Activated CD4-positive, alpha-beta memory T cell treated with anti-CD3 and anti-CD28 coated beads, Interleukin-2, amount 10 ng/mL, durations not matched to agents 7 days and 5 days (primary cell): ENCODE measurements at regions not wholly inside any gene's neighbourhood (a gene's known extent, or its start where the extent isn't known, plus 50 kb on each side); places are given as distances from the start of the nearest gene placed in this dataset.

Experiments
- CTCF ChIA-PET: fragments of 350-600 bp; sonication (Branson Sonifier 250); formaldehyde crosslinking; loops from one replicate; lab custom pipeline; 2021; ENCODE audit warnings: antibody characterized with exemption, inconsistent platforms; lab: Charles Lee
- POLR2A ChIA-PET: fragments of 350-600 bp; sonication (Branson Sonifier 250); formaldehyde crosslinking; loops from one replicate; lab custom pipeline; 2021; ENCODE audit warnings: antibody characterized with exemption; lab: Charles Lee
- DNase-seq: peaks from one replicate; pipeline ENCODE4 v3.0.0-alpha.2; 2020
- H3K27ac Mint-ChIP-seq: one replicate; pipeline ENCODE4 v1.8.0; 2021; ENCODE audit warnings: mild to moderate bottlenecking, mixed read lengths
- H3K27me3 Mint-ChIP-seq: one replicate; pipeline ENCODE4 v1.8.0; 2021; ENCODE audit warnings: mixed read lengths
- H3K36me3 Mint-ChIP-seq: one replicate; pipeline ENCODE4 v1.8.0; 2021; ENCODE audit warnings: low read depth, mixed read lengths
- H3K4me1 Mint-ChIP-seq: one replicate; pipeline ENCODE4 v1.8.0; 2021; ENCODE audit warnings: mixed read lengths
- H3K4me3 Mint-ChIP-seq: one replicate; pipeline ENCODE4 v1.8.0; 2021; ENCODE audit warnings: mild to moderate bottlenecking, mixed read lengths
- H3K9me3 Mint-ChIP-seq: one replicate; pipeline ENCODE4 v1.8.0; 2021; ENCODE audit warnings: mixed read lengths

- H3K4me1 Mint-ChIP-seq: no peaks in the 10 kb centered on the region
- no peak overlapping the region for H3K4me3 Mint-ChIP-seq
- no peak for DNase-seq
- POLR2A ChIA-PET: no interaction called here
- H3K27me3 Mint-ChIP-seq: no peaks in the 10 kb centered on the region
- CTCF ChIA-PET: no interaction called here
- H3K27ac Mint-ChIP-seq: no peak overlapping the region
- peaks cover 3% of the 10 kb centered on the region for H3K9me3 Mint-ChIP-seq
- no peaks in the 10 kb centered on the region for H3K36me3 Mint-ChIP-seq
Observed at GRCh38 chr5:124349931-124350330, 396.5 kb downstream of the ZNF608 start.

DNA sequence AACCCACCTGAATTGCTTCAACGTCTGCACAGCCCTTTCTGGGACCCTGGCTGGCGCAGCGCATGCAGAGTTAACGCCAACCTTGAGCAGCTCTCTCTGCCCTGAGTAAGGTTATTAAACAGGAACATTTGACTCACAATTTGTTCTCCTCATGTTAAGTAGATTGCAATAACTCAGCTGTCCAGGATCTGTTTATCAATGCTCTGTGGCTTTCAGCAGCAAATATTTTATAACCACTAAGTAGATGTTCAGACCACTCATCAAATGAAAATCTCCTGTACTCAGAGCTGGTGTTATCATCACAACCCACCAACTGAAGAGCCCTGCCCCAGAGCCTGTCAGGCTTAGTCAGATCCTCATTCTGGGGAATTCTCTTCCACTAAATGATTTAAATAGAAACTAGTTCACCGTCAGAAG is 403.0 kb downstream of the ZNF608 start:
- Mint-ChIP-seq H3K36me3 (no peaks in the 10 kb centered on the region), H3K4me3 (no peak overlapping the region), H3K4me1 (no peaks in the 10 kb centered on the region), H3K27ac (no peak overlapping the region), H3K27me3 (no peaks in the 10 kb centered on the region), H3K9me3 (no peaks in the 10 kb centered on the region)
- POLR2A ChIA-PET: no interaction called here
- DNase-seq: no peak
- CTCF ChIA-PET: no interaction called here

DNA sequence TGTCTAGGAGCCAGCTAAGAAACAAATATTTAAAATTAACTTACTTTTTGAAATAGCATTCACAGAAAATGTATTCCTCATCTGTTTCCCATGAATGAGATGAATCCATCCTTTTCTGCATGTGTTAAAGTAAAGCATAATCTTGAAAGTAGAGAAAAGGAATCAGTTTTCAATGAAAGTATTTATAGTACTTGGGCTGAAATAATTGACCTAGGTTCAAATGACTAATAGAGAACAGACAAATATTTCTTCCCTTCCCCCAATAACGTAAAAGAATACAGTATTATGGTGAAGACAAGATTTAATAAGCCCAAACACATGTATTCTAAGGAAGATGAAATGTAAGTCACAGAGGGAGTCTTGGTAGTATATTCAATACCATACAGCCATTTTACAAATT is 403.5 kb downstream of the ZNF608 start:
- H3K4me3 Mint-ChIP-seq: no peak overlapping the region
- no peaks in the 10 kb centered on the region for H3K4me1 Mint-ChIP-seq
- H3K27ac Mint-ChIP-seq: no peak overlapping the region
- no peaks in the 10 kb centered on the region for H3K9me3 Mint-ChIP-seq
- H3K27me3 Mint-ChIP-seq: no peaks in the 10 kb centered on the region
- DNase-seq: no peak
- ChIA-PET POLR2A (no interaction called here), CTCF (no interaction called here)
- H3K36me3 Mint-ChIP-seq: no peaks in the 10 kb centered on the region

- Mint-ChIP-seq H3K4me1 (no peaks in the 10 kb centered on the region), H3K27me3 (no peaks in the 10 kb centered on the region), H3K36me3 (no peaks in the 10 kb centered on the region), H3K4me3 (no peak overlapping the region), H3K27ac (no peak overlapping the region), H3K9me3 (no peaks in the 10 kb centered on the region)
- ChIA-PET POLR2A (no interaction called here), CTCF (no interaction called here)
- DNase-seq: no peak
Observed at GRCh38 chr5:124342584-124342983, 403.9 kb downstream of the ZNF608 start.

GRCh38 chr5:124342027-124342471 is 404.4 kb downstream of the ZNF608 start:
- no peaks in the 10 kb centered on the region for H3K36me3 Mint-ChIP-seq
- no peak for DNase-seq
- H3K27me3 Mint-ChIP-seq: no peaks in the 10 kb centered on the region
- no peak overlapping the region for H3K27ac Mint-ChIP-seq
- no peak overlapping the region for H3K4me3 Mint-ChIP-seq
- no peaks in the 10 kb centered on the region for H3K9me3 Mint-ChIP-seq
- no peaks in the 10 kb centered on the region for H3K4me1 Mint-ChIP-seq
- ChIA-PET CTCF (no interaction called here), POLR2A (no interaction called here)

DNA sequence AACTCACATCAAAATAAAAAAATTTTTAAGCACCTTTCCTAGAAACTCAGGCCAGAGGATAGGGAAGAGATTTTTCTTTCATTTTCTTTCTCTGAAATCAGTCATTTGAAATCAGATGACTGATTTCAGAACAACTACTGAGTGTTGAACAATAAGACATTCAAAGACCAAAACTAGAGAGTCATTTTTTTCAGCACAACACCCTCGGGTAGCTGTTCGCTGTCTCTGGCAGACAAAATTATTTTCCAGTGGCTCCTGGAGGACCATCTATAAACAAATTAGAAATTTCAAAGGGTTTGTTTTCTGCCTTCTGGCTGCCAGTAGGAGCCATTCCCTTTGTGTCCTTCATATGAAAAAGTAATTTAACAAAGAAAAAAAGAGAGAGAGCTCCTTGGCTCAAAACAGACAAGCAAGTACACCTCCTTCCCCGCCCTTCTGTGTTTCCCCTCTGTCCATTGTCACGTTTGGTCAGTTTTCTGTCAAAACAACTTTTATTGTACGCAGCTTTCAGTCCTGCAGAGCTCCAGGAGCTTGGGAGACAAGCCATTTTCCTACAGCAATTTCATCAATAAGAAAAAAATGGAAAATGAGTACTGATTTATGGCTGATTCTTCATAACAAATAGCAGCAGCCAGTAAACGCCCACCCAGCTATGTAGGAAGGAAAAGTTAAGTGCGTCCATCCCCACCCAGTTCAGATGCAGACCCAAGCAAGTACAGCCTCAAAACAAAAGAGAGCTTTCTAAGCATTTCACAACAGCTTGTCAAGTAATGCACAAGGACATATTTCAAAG is 405.2 kb downstream of the ZNF608 start:
- ChIA-PET POLR2A (no interaction called here), CTCF (no interaction called here)
- Mint-ChIP-seq H3K9me3 (no peaks in the 10 kb centered on the region), H3K27ac (no peak overlapping the region), H3K4me3 (no peak overlapping the region), H3K27me3 (no peaks in the 10 kb centered on the region), H3K4me1 (no peaks in the 10 kb centered on the region), H3K36me3 (no peaks in the 10 kb centered on the region)
- no peak for DNase-seq

DNA sequence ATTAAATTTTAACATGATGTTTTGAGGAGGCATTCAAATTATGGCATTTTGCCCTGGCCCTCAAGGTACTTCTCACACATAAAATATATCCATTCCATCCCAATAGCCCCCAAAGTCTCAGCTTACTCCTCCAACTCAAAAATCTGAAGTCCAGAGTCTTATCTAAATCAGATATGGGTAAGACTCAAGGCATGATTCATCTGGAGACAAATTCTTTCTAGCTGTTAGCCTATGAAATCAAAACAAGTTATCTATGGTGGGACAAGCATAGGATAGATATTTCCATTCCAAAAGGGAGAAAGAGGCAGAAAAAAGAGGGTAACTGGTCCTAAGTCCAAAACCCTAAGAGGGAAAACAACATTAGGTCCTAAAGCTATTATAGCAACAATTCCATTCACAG is 408.4 kb downstream of the ZNF608 start:
- no peaks in the 10 kb centered on the region for H3K9me3 Mint-ChIP-seq
- H3K4me1 Mint-ChIP-seq: no peaks in the 10 kb centered on the region
- POLR2A ChIA-PET: no interaction called here
- H3K4me3 Mint-ChIP-seq: no peak overlapping the region
- H3K27ac Mint-ChIP-seq: no peak overlapping the region
- H3K27me3 Mint-ChIP-seq: no peaks in the 10 kb centered on the region
- no peaks in the 10 kb centered on the region for H3K36me3 Mint-ChIP-seq
- DNase-seq: no peak
- CTCF ChIA-PET: no interaction called here

DNA sequence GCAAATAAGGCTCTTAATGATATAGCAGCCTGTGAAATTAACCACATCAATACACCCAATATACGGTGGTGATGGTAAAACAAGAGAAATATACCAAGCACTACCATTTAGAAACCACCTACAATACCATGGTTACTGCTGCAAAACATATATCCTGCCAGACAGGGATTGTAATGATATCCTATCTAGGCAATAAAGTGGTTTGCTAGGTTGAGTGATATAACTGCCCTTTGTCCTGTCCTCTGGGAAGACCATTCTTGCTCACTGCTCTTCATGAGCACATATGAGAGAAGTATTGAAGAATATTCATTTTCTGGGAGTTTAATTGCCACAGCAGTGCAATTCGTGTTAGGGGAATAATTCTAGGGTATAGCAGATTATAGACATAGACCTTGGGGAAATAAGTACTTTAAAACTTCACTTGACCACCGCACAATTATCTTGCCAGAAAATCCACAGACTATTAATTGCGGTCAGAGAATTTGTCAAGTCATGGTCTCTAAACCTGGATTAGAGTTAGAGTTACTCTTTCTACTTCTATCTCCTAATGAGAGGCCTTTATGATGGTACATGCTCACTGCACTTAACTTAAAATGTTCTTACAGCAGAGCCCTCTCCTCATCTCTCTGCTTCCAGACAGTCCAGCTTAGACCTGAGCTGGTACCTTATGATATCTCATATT is 413.0 kb downstream of the ZNF608 start:
- H3K27me3 Mint-ChIP-seq: no peaks in the 10 kb centered on the region
- no peaks in the 10 kb centered on the region for H3K4me1 Mint-ChIP-seq
- no peaks in the 10 kb centered on the region for H3K36me3 Mint-ChIP-seq
- H3K9me3 Mint-ChIP-seq: peaks cover 4% of the 10 kb centered on the region
- no peak for DNase-seq
- ChIA-PET POLR2A (no interaction called here), CTCF (no interaction called here)
- H3K27ac Mint-ChIP-seq: no peak overlapping the region
- no peak overlapping the region for H3K4me3 Mint-ChIP-seq

DNA sequence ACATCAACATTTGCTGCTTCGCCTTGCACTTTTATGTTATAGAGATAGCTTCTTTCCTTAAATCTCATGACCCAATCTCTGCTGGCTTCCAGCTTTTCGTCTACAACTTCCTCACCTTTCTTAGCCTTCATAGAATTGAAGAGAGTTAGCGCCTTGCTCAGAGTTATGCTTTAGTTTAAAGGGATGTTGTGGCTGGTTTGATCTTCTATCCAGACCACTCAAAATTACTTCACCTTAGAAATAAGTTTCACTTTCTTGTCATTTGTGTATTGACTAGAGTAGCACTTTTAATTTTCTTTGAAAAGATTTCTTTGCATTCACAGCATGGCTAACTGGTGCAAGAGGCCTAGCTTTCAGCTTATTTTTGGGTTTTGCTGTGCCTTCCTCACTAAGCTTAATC is 414.2 kb downstream of the ZNF608 start:
- peaks cover 4% of the 10 kb centered on the region for H3K9me3 Mint-ChIP-seq
- CTCF ChIA-PET: no interaction called here
- H3K4me1 Mint-ChIP-seq: no peaks in the 10 kb centered on the region
- no peak overlapping the region for H3K4me3 Mint-ChIP-seq
- POLR2A ChIA-PET: no interaction called here
- H3K36me3 Mint-ChIP-seq: no peaks in the 10 kb centered on the region
- H3K27me3 Mint-ChIP-seq: no peaks in the 10 kb centered on the region
- DNase-seq: no peak
- H3K27ac Mint-ChIP-seq: no peak overlapping the region

GRCh38 chr5:124330595-124331220 is 415.7 kb downstream of the ZNF608 start:
- H3K27ac Mint-ChIP-seq: no peak overlapping the region
- no peaks in the 10 kb centered on the region for H3K4me1 Mint-ChIP-seq
- ChIA-PET CTCF (no interaction called here), POLR2A (no interaction called here)
- H3K9me3 Mint-ChIP-seq: peaks cover 4% of the 10 kb centered on the region
- DNase-seq: no peak
- no peaks in the 10 kb centered on the region for H3K36me3 Mint-ChIP-seq
- H3K27me3 Mint-ChIP-seq: no peaks in the 10 kb centered on the region
- H3K4me3 Mint-ChIP-seq: no peak overlapping the region

GRCh38 chr5:124328201-124328600 is 418.2 kb downstream of the ZNF608 start:
- DNase-seq: no peak
- ChIA-PET POLR2A (no interaction called here), CTCF (no interaction called here)
- Mint-ChIP-seq H3K27me3 (no peaks in the 10 kb centered on the region), H3K36me3 (no peaks in the 10 kb centered on the region), H3K4me3 (no peak overlapping the region), H3K9me3 (peaks cover 4% of the 10 kb centered on the region), H3K27ac (no peak overlapping the region), H3K4me1 (no peaks in the 10 kb centered on the region)

DNA sequence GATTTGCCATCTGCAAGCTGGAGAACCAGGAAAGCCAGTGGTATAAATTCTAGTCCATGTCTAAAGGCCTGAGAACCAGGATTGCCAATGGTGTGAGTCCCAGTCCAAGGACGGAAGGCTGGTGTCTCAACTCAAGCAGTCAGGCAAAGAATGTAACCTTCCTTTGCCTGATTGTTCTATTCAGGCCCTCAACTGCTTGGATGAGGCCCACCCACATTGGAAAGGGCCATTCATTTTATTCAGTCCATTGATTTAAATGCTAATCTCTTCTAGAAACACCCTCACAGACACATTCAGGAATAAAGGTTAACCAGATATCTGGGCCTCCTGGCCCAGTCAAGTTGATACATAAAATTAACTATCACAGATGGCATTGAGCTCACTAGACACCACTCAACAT is 427.8 kb downstream of the ZNF608 start:
- H3K27ac Mint-ChIP-seq: no peak overlapping the region
- ChIA-PET POLR2A (no interaction called here), CTCF (no interaction called here)
- no peaks in the 10 kb centered on the region for H3K36me3 Mint-ChIP-seq
- no peak overlapping the region for H3K4me3 Mint-ChIP-seq
- no peaks in the 10 kb centered on the region for H3K4me1 Mint-ChIP-seq
- DNase-seq: no peak
- H3K9me3 Mint-ChIP-seq: no peaks in the 10 kb centered on the region
- H3K27me3 Mint-ChIP-seq: no peaks in the 10 kb centered on the region

DNA sequence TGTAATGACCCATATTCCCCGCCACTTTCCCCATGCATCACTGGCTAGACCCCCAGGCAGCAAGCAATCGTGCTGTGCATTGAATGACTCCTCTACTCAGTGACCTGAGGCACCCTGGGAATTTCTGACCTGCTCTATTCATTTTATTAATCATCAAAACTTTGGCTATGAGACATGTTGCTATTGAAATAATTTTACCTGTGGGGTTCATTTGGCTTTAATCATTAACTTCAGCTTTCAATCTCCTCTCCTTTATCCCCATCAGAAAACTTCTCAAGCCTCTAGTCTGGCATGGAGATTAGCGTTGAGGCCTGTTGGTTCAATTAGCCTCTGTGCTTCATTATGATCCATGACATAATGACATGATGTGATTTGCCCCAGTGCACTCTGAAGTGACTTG is 429.0 kb downstream of the ZNF608 start:
- ChIA-PET POLR2A (no interaction called here), CTCF (no interaction called here)
- Mint-ChIP-seq H3K27ac (no peak overlapping the region), H3K27me3 (no peaks in the 10 kb centered on the region), H3K4me1 (no peaks in the 10 kb centered on the region), H3K9me3 (no peaks in the 10 kb centered on the region), H3K36me3 (no peaks in the 10 kb centered on the region), H3K4me3 (no peak overlapping the region)
- DNase-seq: no peak
